Stimulated activated CD4-positive, alpha-beta T cell treated with anti-CD3 and anti-CD28 coated beads, Interleukin-15, amount 100 ng/mL, for 24 hours (primary cell): ENCODE measurements at regions not wholly inside any gene's neighbourhood (a gene's known extent, or its start where the extent isn't known, plus 50 kb on each side); places are given as distances from the start of the nearest gene placed in this dataset.
"Not testable (repeated sequence)": the region's sequence is repeated elsewhere in the genome, so short reads cannot be mapped to it uniquely, and the experiment has no call there.

Source experiments
- DNase-seq: peaks from one replicate; pipeline ENCODE4 v3.0.0-alpha.2; 2020

GRCh38 chr6:113254194-113254593 is 603.0 kb upstream of the MARCKS start:
- not testable (repeated sequence) for DNase-seq

GRCh38 chr6:113258771-113259170 is 598.4 kb upstream of the MARCKS start:
- no peak for DNase-seq

- no peak for DNase-seq
Observed at GRCh38 chr6:113271437-113271836, 585.7 kb upstream of the MARCKS start.

- no peak for DNase-seq
Observed at GRCh38 chr6:113276601-113277000, 580.5 kb upstream of the MARCKS start.

- no peak for DNase-seq
Observed at GRCh38 chr6:113277111-113277510, 580.0 kb upstream of the MARCKS start.

GRCh38 chr6:113281014-113281413 is 576.1 kb upstream of the MARCKS start:
- DNase-seq, result no peak

GRCh38 chr6:113281431-113281830 is 575.7 kb upstream of the MARCKS start:
- no peak for DNase-seq

- no peak for DNase-seq
Observed at GRCh38 chr6:113287396-113287795, 569.7 kb upstream of the MARCKS start.

- DNase-seq, result no peak
Observed at GRCh38 chr6:113288409-113288808, 568.7 kb upstream of the MARCKS start.

- DNase-seq, result no peak
Observed at GRCh38 chr6:113289166-113289565, 568.0 kb upstream of the MARCKS start.

- no peak for DNase-seq
Observed at GRCh38 chr6:113290684-113291083, 566.5 kb upstream of the MARCKS start.

GRCh38 chr6:113291751-113292445 is 565.2 kb upstream of the MARCKS start:
- no peak for DNase-seq

- no peak for DNase-seq
Observed at GRCh38 chr6:113292646-113293422, 564.3 kb upstream of the MARCKS start.

- no peak for DNase-seq
Observed at GRCh38 chr6:113293423-113293740, 563.8 kb upstream of the MARCKS start.

GRCh38 chr6:113299531-113299930 is 557.6 kb upstream of the MARCKS start:
- DNase-seq, result no peak

GRCh38 chr6:113301651-113302050 is 555.5 kb upstream of the MARCKS start:
- no peak for DNase-seq

GRCh38 chr6:113304116-113304515 is 553.0 kb upstream of the MARCKS start:
- DNase-seq, result no peak

GRCh38 chr6:113306552-113307145 is 550.5 kb upstream of the MARCKS start:
- DNase-seq, result peak; percentile 40

- no peak for DNase-seq
Observed at GRCh38 chr6:113308266-113308665, 548.9 kb upstream of the MARCKS start.

GRCh38 chr6:113313841-113314240 is 543.3 kb upstream of the MARCKS start:
- no peak for DNase-seq

GRCh38 chr6:113315165-113315564 is 542.0 kb upstream of the MARCKS start:
- DNase-seq, result no peak

GRCh38 chr6:113315879-113316278 is 541.3 kb upstream of the MARCKS start:
- DNase-seq, result no peak

GRCh38 chr6:113317442-113317841 is 539.7 kb upstream of the MARCKS start:
- DNase-seq, result no peak

- no peak for DNase-seq
Observed at GRCh38 chr6:113317891-113318574, 539.1 kb upstream of the MARCKS start.
